Ascending aorta (tissue), 2 donors: ENCODE measurements at regions not wholly inside any gene's neighbourhood (a gene's known extent, or its start where the extent isn't known, plus 50 kb on each side); places are given as distances from the start of the nearest gene placed in this dataset.

Experiments
- DNase-seq, 2 donors: peaks; one replicate each; pipeline ENCODE4 v3.0.0-alpha.2; 2019; ENCODE audit warnings: low spot score in 2 of 2
- H3K27ac ChIP-seq, 2 donors: fragments of 200-600 bp; sonication (generic); one replicate each; pipeline ENCODE4 v1.5.1; 2016 to 2017; ENCODE audit warnings: mild to moderate bottlenecking in 1 of 2
- H3K27me3 ChIP-seq: fragments of 200-600 bp; sonication (generic); one replicate; pipeline ENCODE4 v1.5.1; 2017
- H3K36me3 ChIP-seq, 2 donors: fragments of 200-600 bp; sonication (generic); one replicate each; pipeline ENCODE4 v1.5.1; 2016
- H3K4me1 ChIP-seq, 2 donors: fragments of 200-600 bp; sonication (generic); one replicate each; pipeline ENCODE4 v1.5.1; 2016 to 2017; ENCODE audit warnings: mild to moderate bottlenecking in 1 of 2
- H3K4me3 ChIP-seq, 2 donors: fragments of 200-600 bp; sonication (generic); one replicate each; pipeline ENCODE4 v1.5.1; 2016 to 2017; ENCODE audit warnings: mild to moderate bottlenecking in 1 of 2
- H3K9me3 ChIP-seq, 2 donors: fragments of 200-600 bp; sonication (generic); one replicate each; pipeline ENCODE4 v1.5.1; 2016
- CTCF ChIP-seq, 3 experiments: fragments of 200-600 bp in 2 of 3; fragments of 450-650 bp in 1 of 3; sonication (generic) in 2 of 3; IDR thresholded peaks; one replicate each; pipeline ENCODE4 v1.5.1; 2016 to 2019; ENCODE audit warnings: antibody characterized with exemption in 3 of 3, mild to moderate bottlenecking in 1 of 3, moderate library complexity in 1 of 3
- intact Hi-C: fragments of 100-400 bp; cut with DNase I; formaldehyde crosslinking; loops from one replicate; pipeline ENCODE4 v1.15.1; 2023

- no peak for TF ChIP-seq CTCF (IDR thresholded peaks at IDR 0.05)
- Histone ChIP-seq H3K27me3 (no peaks in the 10 kb centered on the region), H3K4me1 (no peaks in the 10 kb centered on the region), H3K27ac (no peak overlapping the region), H3K4me3 (no peak overlapping the region), H3K9me3 (no peaks in the 10 kb centered on the region), H3K36me3 (no peaks in the 10 kb centered on the region)
- DNase-seq = no peak
- intact Hi-C loops = no loop called here
These were observed 479.4 kb downstream of the TLR4 start for GRCh38 chr9:118183576-118183975.

- Histone ChIP-seq H3K36me3 (no peaks in the 10 kb centered on the region), H3K9me3 (no peaks in the 10 kb centered on the region), H3K27ac (no peak overlapping the region), H3K27me3 (no peaks in the 10 kb centered on the region), H3K4me1 (no peaks in the 10 kb centered on the region), H3K4me3 (no peak overlapping the region)
- intact Hi-C loops = no loop called here
- no peak for DNase-seq
- TF ChIP-seq CTCF (IDR thresholded peaks at IDR 0.05) = no peak
These were observed 483.2 kb downstream of the TLR4 start for GRCh38 chr9:118187408-118187807.

GRCh38 chr9:118189615-118190014 lies 485.4 kb downstream of the TLR4 start:
- Histone ChIP-seq H3K36me3 (no peaks in the 10 kb centered on the region), H3K27ac (no peak overlapping the region), H3K4me3 (no peak overlapping the region), H3K27me3 (no peaks in the 10 kb centered on the region), H3K9me3 (no peaks in the 10 kb centered on the region), H3K4me1 (no peaks in the 10 kb centered on the region)
- intact Hi-C loops = no loop called here
- no peak for TF ChIP-seq CTCF (IDR thresholded peaks at IDR 0.05)
- no peak for DNase-seq

GRCh38 chr9:118192807-118193206 lies 488.6 kb downstream of the TLR4 start:
- H3K27ac ChIP-seq = no peak overlapping the region
- no peak overlapping the region for H3K4me3 ChIP-seq
- H3K9me3 ChIP-seq = no peaks in the 10 kb centered on the region
- H3K4me1 ChIP-seq = no peaks in the 10 kb centered on the region
- TF ChIP-seq CTCF (IDR thresholded peaks at IDR 0.05) = no peak
- intact Hi-C loops = no loop called here
- DNase-seq = no peak
- no peaks in the 10 kb centered on the region for H3K27me3 ChIP-seq
- no peaks in the 10 kb centered on the region for H3K36me3 ChIP-seq

GRCh38 chr9:118209343-118209742 lies 505.1 kb downstream of the TLR4 start:
- H3K9me3 ChIP-seq = no peaks in the 10 kb centered on the region
- no peak overlapping the region for H3K4me3 ChIP-seq
- no peaks in the 10 kb centered on the region for H3K27me3 ChIP-seq
- DNase-seq = no peak
- no peak overlapping the region for H3K27ac ChIP-seq
- no peaks in the 10 kb centered on the region for H3K36me3 ChIP-seq
- H3K4me1 ChIP-seq = no peaks in the 10 kb centered on the region
- intact Hi-C loops = no loop called here
- TF ChIP-seq CTCF (IDR thresholded peaks at IDR 0.05) = no peak

GRCh38 chr9:118215549-118215948 lies 511.3 kb downstream of the TLR4 start:
- no peaks in the 10 kb centered on the region for H3K4me1 ChIP-seq
- TF ChIP-seq CTCF (IDR thresholded peaks at IDR 0.05) = no peak
- no peaks in the 10 kb centered on the region for H3K27me3 ChIP-seq
- no peaks in the 10 kb centered on the region for H3K36me3 ChIP-seq
- H3K9me3 ChIP-seq = no peaks in the 10 kb centered on the region
- no peak for DNase-seq
- H3K4me3 ChIP-seq = no peak overlapping the region
- no peak overlapping the region for H3K27ac ChIP-seq
- intact Hi-C loops = no loop called here
